Psoas muscle (tissue), 7 donors: ENCODE measurements at regions not wholly inside any gene's neighbourhood (a gene's known extent, or its start where the extent isn't known, plus 50 kb on each side); places are given as distances from the start of the nearest gene placed in this dataset.

Source experiments
- ATAC-seq, 4 donors: fragments of 200-7000 bp; cut with Tn5 transposase; one replicate each; pipeline ENCODE4 v1.9.1; 2020; ENCODE audit warnings: moderate library complexity in 3 of 4, mild to moderate bottlenecking in 2 of 4
- DNase-seq, 2 donors: peaks; one replicate each; pipeline ENCODE4 v3.0.0-alpha.2; 2020
- H3K27ac ChIP-seq: fragments of 200-600 bp; one replicate; pipeline ENCODE4 v1.8.0; 2022
- H3K27me3 ChIP-seq, 3 donors: fragments of 200-600 bp in 1 of 3; one replicate each; pipeline versions ENCODE4 v1.6.1 to v1.8.0; 2013 to 2022; ENCODE audit warnings: low read length in 2 of 3, mild to moderate bottlenecking in 2 of 3, moderate library complexity in 1 of 3; ENCODE audit not compliant: insufficient read depth in 3 of 3
- H3K36me3 ChIP-seq, 2 donors: fragments of 200-600 bp in 1 of 2; one replicate each; pipeline versions ENCODE4 v1.6.1 to v1.8.0; 2013 to 2022; ENCODE audit warnings: low read depth in 1 of 2, mild to moderate bottlenecking in 1 of 2, moderate library complexity in 1 of 2; ENCODE audit not compliant: insufficient read depth in 1 of 2
- H3K4me1 ChIP-seq: fragments of 200-600 bp; one replicate; pipeline ENCODE4 v1.8.0; 2022
- H3K4me3 ChIP-seq: fragments of 200-600 bp; one replicate; pipeline ENCODE4 v1.8.0; 2022; ENCODE audit warnings: mild to moderate bottlenecking
- H3K9me3 ChIP-seq: fragments of 200-600 bp; one replicate; pipeline ENCODE4 v1.8.0; 2022
- CTCF ChIP-seq: fragments of 200-600 bp; IDR thresholded peaks from one replicate; pipeline ENCODE4 v1.8.0; 2022; ENCODE audit warnings: antibody characterized with exemption
- WGBS, 3 donors: extraction: QIAGEN DNeasy Blood & Tissue Kit; methylation state at CpG; one replicate each; pipeline versions ENCODE4 v1.1.6 to v1.1.7; 2013; 5-methylcytosine and 5-hydroxymethylcytosine counted together
- intact Hi-C, 2 donors: fragments of 100-400 bp; cut with DNase I; formaldehyde crosslinking; loops; one replicate each; pipeline versions ENCODE4 v1.11.0 to v1.14.2; 2022
- donor health status: healthy with polysubstance abuse.
- donor health status: DM: no; HTN: no; CAD: no; lungs with moderate emphysema.
- donor health status: Bipolar disorder and iron deficiency.
- donor health status: healthy.
- donor health status: DM: yes; HTN: yes; CAD: no.
- donor health status: DM: no; HTN: no; CAD: no.
- donor health status: DM: yes; HTN: yes; CAD: no.

GRCh38 chr7:21373031-21373430 lies 54.9 kb upstream of the SP4 start:
- Histone ChIP-seq H3K4me1 (no peaks in the 10 kb centered on the region), H3K9me3 (no peaks in the 10 kb centered on the region), H3K36me3 (no peaks in the 10 kb centered on the region), H3K4me3 (no peak overlapping the region), H3K27ac (no peak overlapping the region), H3K27me3 (no peaks in the 10 kb centered on the region)
- no peak for TF ChIP-seq CTCF
- ATAC-seq, result no peak
- intact Hi-C loops, result no loop called here
- DNase-seq, result no peak
- 85 to 91% (median 87%) methylated on average over 7 of the region's 7 CpGs for WGBS, 3 donors

- intact Hi-C loops, result no loop called here
- no peak for TF ChIP-seq CTCF
- no peak overlapping the region for H3K27ac ChIP-seq
- WGBS, 3 donors, result 90 to 94% (median 93%) methylated on average over 2 of the region's 2 CpGs
- no peaks in the 10 kb centered on the region for H3K27me3 ChIP-seq
- no peaks in the 10 kb centered on the region for H3K36me3 ChIP-seq
- H3K9me3 ChIP-seq, result no peaks in the 10 kb centered on the region
- no peak for ATAC-seq
- no peak for DNase-seq
- no peaks in the 10 kb centered on the region for H3K4me1 ChIP-seq
- H3K4me3 ChIP-seq, result no peak overlapping the region
Measured at GRCh38 chr7:21374134-21374533, 53.7 kb upstream of the SP4 start.

- WGBS, 3 donors, result 76 to 94% (median 92%) methylated on average over 2 of the region's 2 CpGs
- Histone ChIP-seq H3K9me3 (no peaks in the 10 kb centered on the region), H3K4me3 (no peak overlapping the region), H3K36me3 (no peaks in the 10 kb centered on the region), H3K27ac (no peak overlapping the region), H3K4me1 (no peaks in the 10 kb centered on the region), H3K27me3 (no peaks in the 10 kb centered on the region)
- ATAC-seq, result no peak
- intact Hi-C loops, result no loop called here
- no peak for TF ChIP-seq CTCF
- no peak for DNase-seq
Measured at GRCh38 chr7:21377545-21377944, 50.3 kb upstream of the SP4 start.
